ENCODE measurements at regions not wholly inside any gene's neighbourhood (a gene's known extent, or its start where the extent isn't known, plus 50 kb on each side); places are given as distances from the start of the nearest gene placed in this dataset.
"Not testable (repeated sequence)": the region's sequence is repeated elsewhere in the genome, so short reads cannot be mapped to it uniquely, and the experiment has no call there.

GRCh38 chr11:86145439-86146156 lies 76.7 kb upstream of the PICALM start:
- Histone ChIP-seq H3K9me3 (no peaks in the 10 kb centered on the region), H3K36me3 (no peaks in the 10 kb centered on the region), H3K27me3 (no peaks in the 10 kb centered on the region), H3K27ac (no peak overlapping the region), H3K4me1 (peaks cover under 1 to 7% of the 10 kb centered on the region in 2 donors), H3K4me3 (no peak overlapping the region)
- intact Hi-C loops (cut with DNase I) = no loop called here
- no peak for TF ChIP-seq CTCF (IDR thresholded peaks at IDR 0.05)
- DNase-seq (ENCODE audit: low spot score in 2 of 2) = no peak

GRCh38 chr11:86144846-86145245 lies 76.0 kb upstream of the PICALM start:
- no peak overlapping the region for H3K27ac ChIP-seq
- H3K27me3 ChIP-seq = no peaks in the 10 kb centered on the region
- intact Hi-C loops (cut with DNase I) = no loop called here
- TF ChIP-seq CTCF (IDR thresholded peaks at IDR 0.05) = no peak
- H3K4me1 ChIP-seq = no peaks in the 10 kb centered on the region
- H3K9me3 ChIP-seq = no peaks in the 10 kb centered on the region
- no peak for DNase-seq (ENCODE audit: low spot score in 2 of 2)
- no peaks in the 10 kb centered on the region for H3K36me3 ChIP-seq
- H3K4me3 ChIP-seq = no peak overlapping the region

- DNase-seq (ENCODE audit: low spot score in 2 of 2); H3K4me3 ChIP-seq; H3K9me3 ChIP-seq; H3K36me3 ChIP-seq; H3K27me3 ChIP-seq; H3K27ac ChIP-seq; intact Hi-C loops (cut with DNase I); H3K4me1 ChIP-seq: not testable (repeated sequence)
These were observed 75.2 kb upstream of the PICALM start for GRCh38 chr11:86144087-86144486.

- Histone ChIP-seq H3K27me3 (no peaks in the 10 kb centered on the region), H3K9me3 (no peaks in the 10 kb centered on the region), H3K36me3 (no peaks in the 10 kb centered on the region), H3K4me3 (no peak overlapping the region), H3K27ac (no peak overlapping the region), H3K4me1 (no peaks in the 10 kb centered on the region)
- no peak for TF ChIP-seq CTCF (IDR thresholded peaks at IDR 0.05)
- intact Hi-C loops (cut with DNase I) = no loop called here
- no peak for DNase-seq (ENCODE audit: low spot score in 2 of 2)
These were observed 74.5 kb upstream of the PICALM start for GRCh38 chr11:86143087-86144030.

- Histone ChIP-seq H3K36me3 (no peaks in the 10 kb centered on the region), H3K4me1 (no peaks in the 10 kb centered on the region), H3K27ac (no peak overlapping the region), H3K4me3 (no peak overlapping the region), H3K27me3 (no peaks in the 10 kb centered on the region), H3K9me3 (no peaks in the 10 kb centered on the region)
- intact Hi-C loops (cut with DNase I) = no loop called here
- DNase-seq (ENCODE audit: low spot score in 2 of 2) = no peak
- TF ChIP-seq CTCF (IDR thresholded peaks at IDR 0.05) = no peak
These were observed 73.3 kb upstream of the PICALM start for GRCh38 chr11:86142170-86142569.

GRCh38 chr11:86141727-86142126 lies 72.8 kb upstream of the PICALM start:
- no peak overlapping the region for H3K4me3 ChIP-seq
- no peaks in the 10 kb centered on the region for H3K4me1 ChIP-seq
- no peak for TF ChIP-seq CTCF (IDR thresholded peaks at IDR 0.05)
- intact Hi-C loops (cut with DNase I) = no loop called here
- DNase-seq (ENCODE audit: low spot score in 2 of 2) = no peak
- no peaks in the 10 kb centered on the region for H3K36me3 ChIP-seq
- no peaks in the 10 kb centered on the region for H3K9me3 ChIP-seq
- H3K27ac ChIP-seq = no peak overlapping the region
- H3K27me3 ChIP-seq = no peaks in the 10 kb centered on the region

All from ascending aorta (tissue), 2 donors.